GM10248 (cell line): ENCODE measurements at regions not wholly inside any gene's neighbourhood (a gene's known extent, or its start where the extent isn't known, plus 50 kb on each side); places are given as distances from the start of the nearest gene placed in this dataset.

Experiments
- CTCF ChIA-PET: fragments of 300-600 bp; sonication (Branson Sonifier 250); formaldehyde crosslinking; extraction: SDS; loops from one replicate; lab custom pipeline; 2021; ENCODE audit warnings: antibody characterized with exemption; lab: Yijun Ruan, JAX
- POLR2A ChIA-PET: fragments of 350-650 bp; sonication (Branson Sonifier 250); formaldehyde crosslinking; extraction: SDS; loops from one replicate; lab custom pipeline; 2020; ENCODE audit warnings: antibody characterized with exemption; lab: Yijun Ruan, JAX
- DNase-seq: peaks from one replicate; pipeline ENCODE4 v3.0.0; 2012; ENCODE audit errors: extremely low spot score
- CTCF ChIP-seq: IDR thresholded peaks from 2 replicates; pipeline ENCODE4 v1.5.1; 2012; ENCODE audit warnings: mild to moderate bottlenecking, low read depth; ENCODE audit errors: extremely low read depth, missing control alignments, control extremely low read depth

DNA sequence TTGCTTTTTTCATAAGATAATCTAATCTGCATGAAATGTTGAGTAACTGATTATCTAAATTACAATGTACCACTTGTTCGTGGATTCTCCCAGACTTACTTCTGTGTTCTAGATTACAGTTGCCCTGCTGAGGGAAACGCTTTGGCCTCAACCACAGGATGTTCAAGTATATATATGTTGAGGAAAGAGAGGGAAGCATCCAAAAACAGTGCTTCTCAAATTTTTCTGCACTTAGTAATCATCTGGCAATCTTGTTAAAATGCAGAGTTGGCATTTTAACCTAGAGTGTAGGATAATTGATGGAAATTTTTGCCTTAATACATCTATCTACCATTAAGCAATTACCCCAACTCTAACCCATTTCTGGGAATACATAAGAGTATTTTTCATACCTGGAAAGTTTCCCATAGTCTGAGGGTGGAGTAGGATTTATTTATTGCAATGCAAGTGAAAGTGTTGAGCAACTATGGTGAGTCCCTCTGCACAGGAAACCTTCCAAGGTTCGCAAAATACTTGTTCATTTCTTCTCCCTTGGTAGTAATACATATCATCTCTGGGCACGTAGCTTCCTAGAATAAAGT is 59.6 kb upstream of the C1GALT1 start:
- TF ChIP-seq CTCF = no peak
- no peak for DNase-seq
- CTCF ChIA-PET = interaction anchor here (1.2 to 6.4 kb wide), 2 partner anchors 8 to 18 kb away, joined by 3 to 34 read pairs; no protein-coding TSS in a partner anchor
- POLR2A ChIA-PET = no interaction called here

DNA sequence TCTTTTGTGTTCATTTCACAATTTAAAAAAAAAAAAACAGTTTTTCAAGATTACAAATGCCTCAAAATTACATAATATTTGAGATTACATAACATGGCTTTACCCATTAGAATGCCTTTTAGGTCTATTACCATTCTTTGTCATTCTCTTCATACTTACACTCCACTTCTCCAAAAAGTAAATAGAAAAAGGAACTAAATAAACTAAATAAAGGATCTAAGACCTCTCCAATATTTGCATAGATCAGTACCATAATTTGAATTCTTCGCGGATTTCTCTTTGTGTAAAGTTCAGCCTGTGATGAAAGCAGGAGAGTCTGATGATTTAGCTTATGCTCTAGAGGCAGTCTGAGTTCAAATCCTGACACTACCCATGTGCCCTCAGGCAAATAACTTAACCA is 56.4 kb upstream of the C1GALT1 start:
- ChIA-PET POLR2A (interaction anchor here (0.6 kb wide), 1 partner anchor 101 kb away, joined by 3 read pairs; no protein-coding TSS in a partner anchor), CTCF (interaction anchor here (1.5 kb wide), 1 partner anchor 12 kb away, joined by 6 read pairs; no protein-coding TSS in a partner anchor)
- TF ChIP-seq CTCF = no peak
- DNase-seq = no peak

- POLR2A ChIA-PET = no interaction called here
- CTCF ChIA-PET = no interaction called here
- no peak for DNase-seq
- no peak for TF ChIP-seq CTCF
Observed at GRCh38 chr7:7127773-7128172, 54.6 kb upstream of the C1GALT1 start.

- DNase-seq = no peak
- ChIA-PET POLR2A (no interaction called here), CTCF (interaction anchor here (1.3 to 1.4 kb wide), 3 partner anchors 9 to 26 kb away, joined by 3 to 6 read pairs (median 4); no protein-coding TSS in a partner anchor)
- no peak for TF ChIP-seq CTCF
Observed at GRCh38 chr7:7129381-7129780, 53.0 kb upstream of the C1GALT1 start.

DNA sequence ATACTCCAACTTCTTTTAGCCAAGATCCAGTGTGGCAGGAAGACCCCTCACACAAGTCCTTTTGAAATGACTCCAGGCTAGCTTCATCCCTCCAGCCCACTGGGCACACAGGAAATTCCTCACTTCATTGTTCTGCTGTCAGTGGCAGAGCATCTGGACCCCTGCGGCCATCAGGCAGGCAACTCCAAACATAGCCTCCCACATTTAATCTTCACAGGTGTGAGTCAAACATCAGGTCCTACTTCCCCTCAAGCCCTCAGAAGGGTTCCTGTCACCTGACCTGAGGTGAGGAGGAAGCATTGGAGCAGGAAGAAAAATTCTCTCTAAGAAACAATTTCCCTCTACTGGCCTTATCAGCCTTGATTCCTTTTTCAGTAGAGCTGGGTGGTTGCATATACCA is 51.1 kb upstream of the C1GALT1 start:
- CTCF ChIA-PET = interaction anchor here (1.5 kb wide), 2 partner anchors 9 to 28 kb away, joined by 3 to 7 read pairs; no protein-coding TSS in a partner anchor
- POLR2A ChIA-PET = no interaction called here
- DNase-seq = no peak
- no peak for TF ChIP-seq CTCF
